Tibial nerve (tissue), 4 donors: ENCODE measurements at regions not wholly inside any gene's neighbourhood (a gene's known extent, or its start where the extent isn't known, plus 50 kb on each side); places are given as distances from the start of the nearest gene placed in this dataset.
A peak's percentile ranks its signal among the peaks of the same experiment; 100 is the strongest.

Experiments
- DNase-seq, 2 donors: peaks; one replicate each; pipeline ENCODE4 v3.0.0-alpha.2; 2019; ENCODE audit warnings: low spot score in 2 of 2
- H3K27ac ChIP-seq, 4 donors: fragments of 200-600 bp; sonication (generic) in 3 of 4; one replicate each; pipeline ENCODE4 v1.5.1; 2017 to 2019; ENCODE audit warnings: mild to moderate bottlenecking in 1 of 4
- H3K27me3 ChIP-seq, 2 donors: fragments of 200-600 bp; sonication (generic) in 1 of 2; one replicate each; pipeline versions ENCODE4 v1.5.1 to v1.6.0; 2017 to 2019
- H3K36me3 ChIP-seq, 3 donors: fragments of 200-600 bp; sonication (generic); one replicate each; pipeline ENCODE4 v1.5.1; 2018 to 2019
- H3K4me1 ChIP-seq, 4 donors: fragments of 200-600 bp; sonication (generic) in 3 of 4; one replicate each; pipeline ENCODE4 v1.5.1; 2017 to 2019
- H3K4me3 ChIP-seq, 4 donors: fragments of 200-600 bp; sonication (generic) in 3 of 4; one replicate each; pipeline ENCODE4 v1.5.1; 2017 to 2019; ENCODE audit warnings: mild to moderate bottlenecking in 1 of 4, moderate library complexity in 1 of 4
- H3K9me3 ChIP-seq, 4 donors: fragments of 200-600 bp; sonication (generic) in 3 of 4; one replicate each; pipeline ENCODE4 v1.5.1; 2017 to 2019
- CTCF ChIP-seq, 5 experiments: fragments of 200-600 bp in 3 of 5; fragments of 450-650 bp in 2 of 5; sonication (generic) in 3 of 5; IDR thresholded peaks; one replicate each; pipeline ENCODE4 v1.5.1; 2016 to 2019; ENCODE audit warnings: antibody characterized with exemption in 5 of 5, mild to moderate bottlenecking in 3 of 5, moderate library complexity in 2 of 5
- EP300 ChIP-seq, 2 donors: sonication (generic); formaldehyde crosslinking; IDR thresholded peaks; one replicate each; pipeline ENCODE4 v1.6.1; 2017; ENCODE audit warnings: antibody characterized with exemption in 2 of 2, mild to moderate bottlenecking in 1 of 2
- POLR2A ChIP-seq, 2 donors: fragments of 450-650 bp; IDR thresholded peaks; one replicate each; pipeline ENCODE4 v1.6.1; 2017; ENCODE audit warnings: antibody characterized with exemption in 2 of 2, mild to moderate bottlenecking in 2 of 2, moderate library complexity in 2 of 2
- WGBS, 2 donors: methylation state at CpG; one replicate each; pipeline ENCODE4 v1.1.5; 2018; 5-methylcytosine and 5-hydroxymethylcytosine counted together

GRCh38 chr13:111968336-111969010, 98.5 kb upstream of the SOX1 start:
- DNase-seq: no peak
- WGBS, 2 donors: 79 to 83% methylated on average over 12 of the region's 12 CpGs
- TF ChIP-seq POLR2A (IDR thresholded peaks at IDR 0.05) (no peak), CTCF (IDR thresholded peaks at IDR 0.05) (no peak), EP300 (IDR thresholded peaks at IDR 0.05) (no peak)
- H3K9me3 ChIP-seq: no peaks in the 10 kb centered on the region
- H3K27ac ChIP-seq: peak overlapping the region in 2 of 4 donors; percentile 61 to 75
- H3K4me3 ChIP-seq: no peak overlapping the region
- H3K36me3 ChIP-seq: no peaks in the 10 kb centered on the region
- no peaks in the 10 kb centered on the region for H3K27me3 ChIP-seq
- peaks cover 0 to 30% (median 16%) of the 10 kb centered on the region in 4 donors for H3K4me1 ChIP-seq

- H3K27me3 ChIP-seq: no peaks in the 10 kb centered on the region
- no peak for DNase-seq
- WGBS, 2 donors: 92 to 97% methylated on average over 9 of the region's 9 CpGs
- H3K36me3 ChIP-seq: no peaks in the 10 kb centered on the region
- peak overlapping the region in 2 of 4 donors; percentile 61 to 75 for H3K27ac ChIP-seq
- TF ChIP-seq POLR2A (IDR thresholded peaks at IDR 0.05): no peak
- TF ChIP-seq CTCF (IDR thresholded peaks at IDR 0.05): no peak
- TF ChIP-seq EP300 (IDR thresholded peaks at IDR 0.05): no peak
- H3K9me3 ChIP-seq: no peaks in the 10 kb centered on the region
- no peak overlapping the region for H3K4me3 ChIP-seq
- H3K4me1 ChIP-seq: peaks cover 0 to 39% (median 16%) of the 10 kb centered on the region in 4 donors
These were observed 97.3 kb upstream of the SOX1 start for GRCh38 chr13:111969551-111970135.

- no peaks in the 10 kb centered on the region for H3K27me3 ChIP-seq
- WGBS, 2 donors: 67 to 70% methylated on average over 18 of the region's 18 CpGs
- DNase-seq: no peak
- H3K36me3 ChIP-seq: no peaks in the 10 kb centered on the region
- H3K4me1 ChIP-seq: peaks cover 0 to 39% (median 16%) of the 10 kb centered on the region in 4 donors
- no peak overlapping the region for H3K4me3 ChIP-seq
- H3K9me3 ChIP-seq: no peaks in the 10 kb centered on the region
- TF ChIP-seq EP300 (IDR thresholded peaks at IDR 0.05) (no peak), CTCF (IDR thresholded peaks at IDR 0.05) (no peak), POLR2A (IDR thresholded peaks at IDR 0.05) (no peak)
- H3K27ac ChIP-seq: peak overlapping the region in 1 of 4 donors; percentile 6
These were observed 96.3 kb upstream of the SOX1 start for GRCh38 chr13:111970494-111971141.

- Histone ChIP-seq H3K9me3 (no peaks in the 10 kb centered on the region), H3K27me3 (no peaks in the 10 kb centered on the region), H3K4me3 (no peak overlapping the region), H3K36me3 (no peaks in the 10 kb centered on the region), H3K4me1 (peaks cover 0 to 35% (median 13%) of the 10 kb centered on the region in 4 donors), H3K27ac (no peak overlapping the region)
- no peak for DNase-seq
- 44 to 46% methylated on average over 22 to 25 of the region's 25 CpGs for WGBS, 2 donors
- no peak for TF ChIP-seq POLR2A (IDR thresholded peaks at IDR 0.05)
- no peak for TF ChIP-seq EP300 (IDR thresholded peaks at IDR 0.05)
- TF ChIP-seq CTCF (IDR thresholded peaks at IDR 0.05): no peak
These were observed 94.8 kb upstream of the SOX1 start for GRCh38 chr13:111971891-111972780.
